Activated T-helper 1 cell treated with anti-CD3 and anti-CD28 coated beads, Interleukin-12 subunit alpha, Interleukin-12 subunit beta, Interleukin-2, Interleukin-4 antibody, amounts not matched to agents 30 ng/mL and 10 ng/mL and 1 ng/mL, durations not matched to agents 14 hours and 24 hours and 36 hours (primary cell): ENCODE measurements at regions not wholly inside any gene's neighbourhood (a gene's known extent, or its start where the extent isn't known, plus 50 kb on each side); places are given as distances from the start of the nearest gene placed in this dataset.

Source experiments
- DNase-seq: peaks from one replicate; pipeline ENCODE4 v3.0.0; 2021; ENCODE audit warnings: low spot score
- H3K27ac Mint-ChIP-seq: one replicate; pipeline ENCODE4 v1.8.0; 2021; ENCODE audit warnings: mild to moderate bottlenecking, mixed read lengths
- H3K27me3 Mint-ChIP-seq: one replicate; pipeline ENCODE4 v1.8.0; 2022; ENCODE audit warnings: mild to moderate bottlenecking, moderate library complexity, mixed read lengths; ENCODE audit not compliant: insufficient read depth
- H3K36me3 Mint-ChIP-seq: one replicate; pipeline ENCODE4 v1.8.0; 2021; ENCODE audit warnings: low read depth, mixed read lengths
- H3K4me1 Mint-ChIP-seq: one replicate; pipeline ENCODE4 v1.8.0; 2021; ENCODE audit warnings: low read depth, mixed read lengths
- H3K4me3 Mint-ChIP-seq: one replicate; pipeline ENCODE4 v1.8.0; 2021; ENCODE audit warnings: mild to moderate bottlenecking, moderate library complexity, mixed read lengths
- H3K9me3 Mint-ChIP-seq: one replicate; pipeline ENCODE4 v1.8.0; 2021; ENCODE audit warnings: mixed read lengths
- intact Hi-C: fragments of 100-400 bp; cut with micrococcal nuclease; formaldehyde crosslinking; loops from one replicate; pipeline ENCODE4 v1.15.1; 2024

- Mint-ChIP-seq H3K4me3 (no peak overlapping the region), H3K9me3 (no peaks in the 10 kb centered on the region), H3K4me1 (no peaks in the 10 kb centered on the region), H3K36me3 (no peaks in the 10 kb centered on the region), H3K27ac (no peak overlapping the region), H3K27me3 (no peaks in the 10 kb centered on the region)
- DNase-seq: no peak
- intact Hi-C loops: loop anchor here (10.0 kb wide), 1 partner anchor 62 kb away; no protein-coding TSS in a partner anchor
Measured at GRCh38 chr1:82052563-82052962, 251.8 kb downstream of the ADGRL2 start.

- Mint-ChIP-seq H3K27me3 (no peaks in the 10 kb centered on the region), H3K9me3 (no peaks in the 10 kb centered on the region), H3K36me3 (no peaks in the 10 kb centered on the region), H3K27ac (no peak overlapping the region), H3K4me1 (no peaks in the 10 kb centered on the region), H3K4me3 (no peak overlapping the region)
- no peak for DNase-seq
- intact Hi-C loops: no loop called here
Measured at GRCh38 chr1:82048596-82048995, 247.9 kb downstream of the ADGRL2 start.

GRCh38 chr1:82045221-82045620 lies 244.5 kb downstream of the ADGRL2 start:
- DNase-seq: no peak
- H3K27me3 Mint-ChIP-seq: peaks cover 2% of the 10 kb centered on the region
- no peak overlapping the region for H3K4me3 Mint-ChIP-seq

GRCh38 chr1:82044536-82044935 lies 243.8 kb downstream of the ADGRL2 start:
- H3K4me1 Mint-ChIP-seq: no peaks in the 10 kb centered on the region
- H3K27me3 Mint-ChIP-seq: peaks cover 2% of the 10 kb centered on the region
- no peak overlapping the region for H3K4me3 Mint-ChIP-seq
- H3K36me3 Mint-ChIP-seq: no peaks in the 10 kb centered on the region
- intact Hi-C loops: no loop called here
- no peak for DNase-seq
- H3K27ac Mint-ChIP-seq: no peak overlapping the region
- H3K9me3 Mint-ChIP-seq: no peaks in the 10 kb centered on the region

More at GRCh38 chr1:82045221-82045620, 244.5 kb downstream of the ADGRL2 start:
- intact Hi-C loops: no loop called here
- Mint-ChIP-seq H3K36me3 (no peaks in the 10 kb centered on the region), H3K4me1 (no peaks in the 10 kb centered on the region), H3K9me3 (no peaks in the 10 kb centered on the region), H3K27ac (no peak overlapping the region)

GRCh38 chr1:82044111-82044510 lies 243.4 kb downstream of the ADGRL2 start:
- Mint-ChIP-seq H3K27ac (no peak overlapping the region), H3K4me3 (no peak overlapping the region), H3K27me3 (peaks cover 2% of the 10 kb centered on the region), H3K4me1 (no peaks in the 10 kb centered on the region), H3K36me3 (no peaks in the 10 kb centered on the region), H3K9me3 (no peaks in the 10 kb centered on the region)
- DNase-seq: no peak
- intact Hi-C loops: no loop called here

- Mint-ChIP-seq H3K9me3 (no peaks in the 10 kb centered on the region), H3K4me1 (no peaks in the 10 kb centered on the region), H3K4me3 (no peak overlapping the region), H3K27ac (no peak overlapping the region), H3K27me3 (peaks cover 2% of the 10 kb centered on the region), H3K36me3 (no peaks in the 10 kb centered on the region)
- DNase-seq: no peak
- intact Hi-C loops: no loop called here
Measured at GRCh38 chr1:82042306-82043060, 241.7 kb downstream of the ADGRL2 start.
